ENCODE measurements at regions not wholly inside any gene's neighbourhood (a gene's known extent, or its start where the extent isn't known, plus 50 kb on each side); places are given as distances from the start of the nearest gene placed in this dataset.

DNA sequence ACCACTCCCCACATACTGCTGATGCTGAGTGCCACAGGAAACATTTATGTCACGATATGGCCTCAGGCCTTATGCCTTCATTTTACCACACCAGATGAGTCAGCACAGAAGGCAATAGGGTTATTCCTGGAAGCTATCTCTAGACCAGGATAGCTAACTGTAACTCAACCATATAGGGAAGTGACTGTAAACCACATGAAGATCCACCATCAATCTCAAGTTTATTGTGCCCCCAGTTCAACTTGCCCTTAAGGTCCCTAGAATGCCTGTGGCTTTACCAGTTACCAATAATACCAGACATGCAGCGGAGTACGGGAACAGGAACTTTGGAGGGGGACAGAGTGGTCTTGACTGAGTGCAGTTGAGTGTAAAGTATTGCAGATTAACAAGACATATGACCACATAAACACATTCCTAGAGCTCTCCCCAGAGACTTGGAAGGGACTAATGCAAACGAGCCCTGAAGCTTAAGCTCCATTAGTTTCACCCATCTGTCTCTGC, 180.9 kb downstream of the KIF18A start:
- no peak overlapping the region for H4K91ac ChIP-seq (replicated peaks; ENCODE audit: insufficient read length, low read length)
- H2BK15ac ChIP-seq (ENCODE audit: low read length) = no peak overlapping the region
- H2BK5ac ChIP-seq (ENCODE audit: low read depth, low read length) = no peak overlapping the region
- H3K27ac ChIP-seq (ENCODE audit: low read depth, low read length) = no peak overlapping the region
- no peak overlapping the region for H4K5ac ChIP-seq (ENCODE audit: insufficient read length, low read depth, low read length)
- H2BK20ac ChIP-seq (ENCODE audit: low read length) = no peak overlapping the region
- no peaks in the 10 kb centered on the region for H3K9me3 ChIP-seq (ENCODE audit: insufficient read depth in 2 of 2, low read depth in 1 of 2, low read length in 1 of 2)
- no peak overlapping the region for H3K56ac ChIP-seq (replicated peaks; ENCODE audit: insufficient read length, low read depth, low read length)
- ChIA-PET POLR2A (ENCODE audit: partially characterized antibody) (no interaction called here), CTCF (ENCODE audit: partially characterized antibody) (interaction anchor here (1.4 kb wide), 1 partner anchor 11 kb away, joined by 3 read pairs; no protein-coding TSS in a partner anchor)
- no peak overlapping the region for H3K23ac ChIP-seq (ENCODE audit: insufficient read length)
- no peaks in the 10 kb centered on the region for H4K20me1 ChIP-seq (replicated peaks in 1 of 2; ENCODE audit: control insufficient read depth in 1 of 2, insufficient read depth in 2 of 2, low read length in 2 of 2)
- H2BK120ac ChIP-seq (replicated peaks; ENCODE audit: low read depth, low read length) = no peak overlapping the region
- DNase-seq (ENCODE audit: low read depth in 1 of 2, low spot score in 2 of 2) = no peak
- no peak overlapping the region for H2AK5ac ChIP-seq (ENCODE audit: low read depth, low read length)
- no peaks in the 10 kb centered on the region for H3K27me3 ChIP-seq (replicated peaks in 1 of 4; ENCODE audit: control insufficient read depth in 3 of 4, extremely low read depth in 1 of 4, insufficient read depth in 3 of 4, low read length in 3 of 4)
- no peak for FAIRE-seq
- no peak overlapping the region for H3K18ac ChIP-seq (ENCODE audit: extremely low read depth, low read length)
- H3K9ac ChIP-seq (replicated peaks in 1 of 4; ENCODE audit: extremely low read depth in 1 of 4, low read depth in 3 of 4, low read length in 3 of 4) = no peak overlapping the region
- no peak overlapping the region for H3K4me2 ChIP-seq (ENCODE audit: insufficient read depth in 1 of 2, low read depth in 2 of 2, low read length in 2 of 2)
- H2AFZ ChIP-seq (ENCODE audit: low read length) = no peak overlapping the region
- H3K79me2 ChIP-seq (ENCODE audit: control insufficient read depth in 1 of 2, insufficient read depth in 2 of 2, low read length in 2 of 2) = no peaks in the 10 kb centered on the region
- no peak overlapping the region for H4K8ac ChIP-seq (ENCODE audit: extremely low read depth, insufficient read depth, low read length)
- H3K4me1 ChIP-seq (replicated peaks in 1 of 4; ENCODE audit: control insufficient read depth in 3 of 4, insufficient read depth in 4 of 4, low read length in 3 of 4) = no peaks in the 10 kb centered on the region
- no peaks in the 10 kb centered on the region for H3K36me3 ChIP-seq (ENCODE audit: control insufficient read depth in 2 of 4, insufficient read depth in 4 of 4, low read length in 3 of 4)
- no peak overlapping the region for H3K14ac ChIP-seq (ENCODE audit: insufficient read length)
- H3K23me2 ChIP-seq (ENCODE audit: low read depth, low read length) = no peaks in the 10 kb centered on the region
- H3K4ac ChIP-seq (replicated peaks; ENCODE audit: insufficient read length, low read depth, low read length) = no peak overlapping the region
- WGBS, 2 experiments (ENCODE audit: extremely low coverage in 1 of 2, insufficient coverage in 1 of 2, insufficient read length in 1 of 2, insufficient replicate concordance in 2 of 2, low coverage in 1 of 2, low lambda C conversion rate in 2 of 2, missing lambda C conversion rate in 1 of 2) = 92% methylated on average over 4 of the region's 4 CpGs; no CpG with 5 or more reads in 1 of the 2 experiments
- H3K79me1 ChIP-seq (ENCODE audit: low read depth, low read length) = no peaks in the 10 kb centered on the region
- no peak overlapping the region for H3K4me3 ChIP-seq (ENCODE audit: extremely low read depth in 1 of 4, insufficient read depth in 2 of 4, low read depth in 3 of 4, low read length in 4 of 4)
- H2BK12ac ChIP-seq (ENCODE audit: low read depth, low read length) = no peak overlapping the region
- TF ChIP-seq POLR2A (IDR thresholded peaks at IDR 0.05; ENCODE audit: control extremely low read depth in 1 of 2, low read depth in 2 of 2, low read length in 2 of 2) (no peak), BRCA1 (IDR thresholded peaks at IDR 0.05; ENCODE audit: low read depth, low read length) (no peak), BCL11A (IDR thresholded peaks at IDR 0.05; ENCODE audit: low read depth in 2 of 2, low read length in 2 of 2) (no peak), ASH2L (IDR thresholded peaks at IDR 0.05; ENCODE audit: low read length) (no peak), NANOG (IDR thresholded peaks at IDR 0.05; ENCODE audit: insufficient read depth, low read depth, low read length, poor library complexity, severe bottlenecking) (no peak), KDM1A (IDR thresholded peaks at IDR 0.05; ENCODE audit: borderline replicate concordance, low read length) (no peak), SIRT6 (IDR thresholded peaks at IDR 0.05; ENCODE audit: low read length) (no peak), TCF12 (IDR thresholded peaks at IDR 0.05; ENCODE audit: low read depth, low read length) (no peak), GTF2F1 (IDR thresholded peaks at IDR 0.05; ENCODE audit: borderline replicate concordance, low read depth, low read length) (no peak), RXRA (IDR thresholded peaks at IDR 0.05; ENCODE audit: insufficient read depth, low read depth, low read length) (no peak), HDAC6 (IDR thresholded peaks at IDR 0.05; ENCODE audit: low read depth, low read length) (no peak), NRF1 (IDR thresholded peaks at IDR 0.05; ENCODE audit: low read depth, low read length) (no peak), SP2 (IDR thresholded peaks at IDR 0.05; ENCODE audit: low read length) (no peak)
- TF ChIP-seq, protein P1, sequence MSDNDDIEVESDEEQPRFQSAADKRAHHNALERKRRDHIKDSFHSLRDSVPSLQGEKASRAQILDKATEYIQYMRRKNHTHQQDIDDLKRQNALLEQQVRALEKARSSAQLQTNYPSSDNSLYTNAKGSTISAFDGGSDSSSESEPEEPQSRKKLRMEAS (IDR thresholded peaks at IDR 0.05) = no peak
